ENCODE measurements at regions not wholly inside any gene's neighbourhood (a gene's known extent, or its start where the extent isn't known, plus 50 kb on each side); places are given as distances from the start of the nearest gene placed in this dataset.

DNA sequence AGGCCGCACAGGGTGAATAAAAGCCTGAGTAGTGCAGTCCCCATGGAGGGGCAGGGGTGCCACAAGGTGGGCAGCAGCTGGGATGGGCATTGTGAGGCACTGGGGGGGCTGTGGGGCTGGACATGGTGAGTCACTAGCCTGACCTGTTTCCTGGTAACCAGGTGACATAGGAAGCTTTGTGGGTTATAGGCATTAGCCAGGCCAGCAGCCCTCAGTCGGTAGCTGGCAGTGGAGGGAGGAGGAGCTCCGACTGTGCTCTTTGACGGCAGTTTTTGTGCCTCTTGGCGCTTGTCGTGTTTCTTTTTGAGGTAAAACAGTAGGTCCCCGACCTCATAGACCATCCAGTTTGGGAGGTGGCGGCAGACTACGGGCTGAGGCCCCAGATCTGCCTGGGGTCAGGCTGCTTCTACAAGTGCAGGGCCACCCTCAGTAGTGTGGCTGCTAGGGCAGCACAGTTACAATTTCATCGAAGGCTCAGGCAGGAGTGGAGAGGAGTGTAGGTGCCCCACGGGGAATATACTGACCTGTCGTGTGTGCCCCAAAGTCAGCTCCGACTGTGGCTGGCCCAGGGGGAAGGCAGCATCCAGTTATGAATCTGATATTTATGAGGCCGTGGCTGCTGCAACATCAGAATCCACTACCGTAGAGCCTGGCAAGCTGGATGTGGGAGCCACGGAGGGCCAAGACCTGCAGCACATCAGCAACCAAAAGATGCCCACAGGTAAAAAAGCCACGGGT is 107.7 kb downstream of the CRYBB2 start (continued):
- TF ChIP-seq, protein P1, sequence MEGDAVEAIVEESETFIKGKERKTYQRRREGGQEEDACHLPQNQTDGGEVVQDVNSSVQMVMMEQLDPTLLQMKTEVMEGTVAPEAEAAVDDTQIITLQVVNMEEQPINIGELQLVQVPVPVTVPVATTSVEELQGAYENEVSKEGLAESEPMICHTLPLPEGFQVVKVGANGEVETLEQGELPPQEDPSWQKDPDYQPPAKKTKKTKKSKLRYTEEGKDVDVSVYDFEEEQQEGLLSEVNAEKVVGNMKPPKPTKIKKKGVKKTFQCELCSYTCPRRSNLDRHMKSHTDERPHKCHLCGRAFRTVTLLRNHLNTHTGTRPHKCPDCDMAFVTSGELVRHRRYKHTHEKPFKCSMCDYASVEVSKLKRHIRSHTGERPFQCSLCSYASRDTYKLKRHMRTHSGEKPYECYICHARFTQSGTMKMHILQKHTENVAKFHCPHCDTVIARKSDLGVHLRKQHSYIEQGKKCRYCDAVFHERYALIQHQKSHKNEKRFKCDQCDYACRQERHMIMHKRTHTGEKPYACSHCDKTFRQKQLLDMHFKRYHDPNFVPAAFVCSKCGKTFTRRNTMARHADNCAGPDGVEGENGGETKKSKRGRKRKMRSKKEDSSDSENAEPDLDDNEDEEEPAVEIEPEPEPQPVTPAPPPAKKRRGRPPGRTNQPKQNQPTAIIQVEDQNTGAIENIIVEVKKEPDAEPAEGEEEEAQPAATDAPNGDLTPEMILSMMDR (conservative IDR thresholded peaks at IDR 0.05; ENCODE audit: low read depth in 2 of 2): no peak

DNA sequence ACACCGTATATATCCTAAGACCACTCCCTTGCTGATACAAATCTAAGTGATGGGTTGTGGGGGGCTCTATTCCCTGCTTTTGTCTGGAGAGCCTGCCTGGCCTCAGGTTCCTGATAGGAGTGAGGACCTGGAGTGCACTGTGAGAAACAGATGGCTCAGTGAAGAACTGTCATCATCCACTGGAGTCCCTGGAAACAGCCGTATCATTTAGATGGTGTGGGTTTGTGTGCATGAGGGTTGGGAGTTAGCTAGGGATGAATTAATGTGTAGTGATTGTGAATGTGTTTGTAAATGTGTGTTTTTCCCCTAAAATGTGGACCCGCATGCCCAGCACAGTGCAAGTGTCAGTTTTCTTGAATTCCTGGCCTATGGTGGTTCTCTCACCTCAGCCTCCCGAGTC is 111.6 kb downstream of the CRYBB2 start:
- Histone ChIP-seq H3K4me1 (ENCODE audit: insufficient read depth) (no peaks in the 10 kb centered on the region), H3F3A (replicated peaks; ENCODE audit: low read depth) (no peaks in the 10 kb centered on the region), H3K27me3 (ENCODE audit: insufficient read depth) (no peaks in the 10 kb centered on the region), H4K20me1 (replicated peaks; ENCODE audit: insufficient read depth) (no peaks in the 10 kb centered on the region), H3K27ac (ENCODE audit: low read depth) (no peak overlapping the region), H3K36me3 (ENCODE audit: insufficient read depth) (no peaks in the 10 kb centered on the region), H3K9me2 (ENCODE audit: insufficient read depth) (no peaks in the 10 kb centered on the region), H2AFZ (no peak overlapping the region), H3K4me2 (no peak overlapping the region), H3K4me3 (no peak overlapping the region), H3K79me2 (replicated peaks; ENCODE audit: insufficient read depth) (no peaks in the 10 kb centered on the region)
- Mint-ChIP-seq H3K27ac (no peak overlapping the region), H3K4me3 (no peak overlapping the region), H3K4me1 (peaks cover 6% of the 10 kb centered on the region; the same call in 2 of the 3 replicates), H3K9me3 (no peaks in the 10 kb centered on the region), H3K27me3 (ENCODE audit: insufficient read depth, low read depth, poor library complexity) (peaks cover 2% of the 10 kb centered on the region), H3K36me3 (ENCODE audit: low read depth) (no peaks in the 10 kb centered on the region)
- ATAC-seq: no peak
- DNase-seq (ENCODE audit: low spot score): no peak
- no peak for TF ChIP-seq EZH2phosphoT487 (IDR thresholded peaks at IDR 0.05; ENCODE audit: unreplicated experiment)
- TF ChIP-seq NANOG (IDR thresholded peaks at IDR 0.05; ENCODE audit: borderline replicate concordance): no peak
- TF ChIP-seq JUNB (IDR thresholded peaks at IDR 0.05; ENCODE audit: unreplicated experiment): no peak
- TF ChIP-seq ZNF331 (CRISPR knock-in tag; IDR thresholded peaks at IDR 0.05; ENCODE audit: low read depth): no peak
- TF ChIP-seq, protein P1 (conservative IDR thresholded peaks at IDR 0.05; ENCODE audit: low read depth in 2 of 2): no peak
- no peak for TF ChIP-seq STAT1 (IDR thresholded peaks at IDR 0.05; ENCODE audit: unreplicated experiment)
- TF ChIP-seq POLR2AphosphoS5 (IDR thresholded peaks at IDR 0.05; ENCODE audit: low read depth): no peak
- TF ChIP-seq, protein P2, sequence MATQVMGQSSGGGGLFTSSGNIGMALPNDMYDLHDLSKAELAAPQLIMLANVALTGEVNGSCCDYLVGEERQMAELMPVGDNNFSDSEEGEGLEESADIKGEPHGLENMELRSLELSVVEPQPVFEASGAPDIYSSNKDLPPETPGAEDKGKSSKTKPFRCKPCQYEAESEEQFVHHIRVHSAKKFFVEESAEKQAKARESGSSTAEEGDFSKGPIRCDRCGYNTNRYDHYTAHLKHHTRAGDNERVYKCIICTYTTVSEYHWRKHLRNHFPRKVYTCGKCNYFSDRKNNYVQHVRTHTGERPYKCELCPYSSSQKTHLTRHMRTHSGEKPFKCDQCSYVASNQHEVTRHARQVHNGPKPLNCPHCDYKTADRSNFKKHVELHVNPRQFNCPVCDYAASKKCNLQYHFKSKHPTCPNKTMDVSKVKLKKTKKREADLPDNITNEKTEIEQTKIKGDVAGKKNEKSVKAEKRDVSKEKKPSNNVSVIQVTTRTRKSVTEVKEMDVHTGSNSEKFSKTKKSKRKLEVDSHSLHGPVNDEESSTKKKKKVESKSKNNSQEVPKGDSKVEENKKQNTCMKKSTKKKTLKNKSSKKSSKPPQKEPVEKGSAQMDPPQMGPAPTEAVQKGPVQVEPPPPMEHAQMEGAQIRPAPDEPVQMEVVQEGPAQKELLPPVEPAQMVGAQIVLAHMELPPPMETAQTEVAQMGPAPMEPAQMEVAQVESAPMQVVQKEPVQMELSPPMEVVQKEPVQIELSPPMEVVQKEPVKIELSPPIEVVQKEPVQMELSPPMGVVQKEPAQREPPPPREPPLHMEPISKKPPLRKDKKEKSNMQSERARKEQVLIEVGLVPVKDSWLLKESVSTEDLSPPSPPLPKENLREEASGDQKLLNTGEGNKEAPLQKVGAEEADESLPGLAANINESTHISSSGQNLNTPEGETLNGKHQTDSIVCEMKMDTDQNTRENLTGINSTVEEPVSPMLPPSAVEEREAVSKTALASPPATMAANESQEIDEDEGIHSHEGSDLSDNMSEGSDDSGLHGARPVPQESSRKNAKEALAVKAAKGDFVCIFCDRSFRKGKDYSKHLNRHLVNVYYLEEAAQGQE (IDR thresholded peaks at IDR 0.05; ENCODE audit: unreplicated experiment): no peak
- no peak for TF ChIP-seq EZH2 (IDR thresholded peaks at IDR 0.05; ENCODE audit: low read depth, unreplicated experiment)
- TF ChIP-seq ZNF114 (CRISPR knock-in tag; IDR thresholded peaks at IDR 0.05): no peak
- TF ChIP-seq, protein P3, sequence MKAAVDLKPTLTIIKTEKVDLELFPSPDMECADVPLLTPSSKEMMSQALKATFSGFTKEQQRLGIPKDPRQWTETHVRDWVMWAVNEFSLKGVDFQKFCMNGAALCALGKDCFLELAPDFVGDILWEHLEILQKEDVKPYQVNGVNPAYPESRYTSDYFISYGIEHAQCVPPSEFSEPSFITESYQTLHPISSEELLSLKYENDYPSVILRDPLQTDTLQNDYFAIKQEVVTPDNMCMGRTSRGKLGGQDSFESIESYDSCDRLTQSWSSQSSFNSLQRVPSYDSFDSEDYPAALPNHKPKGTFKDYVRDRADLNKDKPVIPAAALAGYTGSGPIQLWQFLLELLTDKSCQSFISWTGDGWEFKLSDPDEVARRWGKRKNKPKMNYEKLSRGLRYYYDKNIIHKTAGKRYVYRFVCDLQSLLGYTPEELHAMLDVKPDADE (IDR thresholded peaks at IDR 0.05): no peak
- no peak for TF ChIP-seq CREB1 (CRISPR knock-in tag; IDR thresholded peaks at IDR 0.05; ENCODE audit: low read depth)

All from GM23338 (cell line).